GM18909 (cell line): ENCODE measurements at regions not wholly inside any gene's neighbourhood (a gene's known extent, or its start where the extent isn't known, plus 50 kb on each side); places are given as distances from the start of the nearest gene placed in this dataset.
"Not testable (repeated sequence)": the region's sequence is repeated elsewhere in the genome, so short reads cannot be mapped to it uniquely, and the experiment has no call there.

Experiments used
- ATAC-seq: cut with Tn5 transposase; IDR thresholded peaks from one replicate; pipeline ENCODE4 v1.9.1; 2021; ENCODE audit warnings: mild to moderate bottlenecking; ENCODE audit not compliant: unreplicated experiment, poor library complexity

- ATAC-seq, result no peak
These were observed 167.8 kb upstream of the GK2 start for GRCh38 chr4:79575709-79576428.

DNA sequence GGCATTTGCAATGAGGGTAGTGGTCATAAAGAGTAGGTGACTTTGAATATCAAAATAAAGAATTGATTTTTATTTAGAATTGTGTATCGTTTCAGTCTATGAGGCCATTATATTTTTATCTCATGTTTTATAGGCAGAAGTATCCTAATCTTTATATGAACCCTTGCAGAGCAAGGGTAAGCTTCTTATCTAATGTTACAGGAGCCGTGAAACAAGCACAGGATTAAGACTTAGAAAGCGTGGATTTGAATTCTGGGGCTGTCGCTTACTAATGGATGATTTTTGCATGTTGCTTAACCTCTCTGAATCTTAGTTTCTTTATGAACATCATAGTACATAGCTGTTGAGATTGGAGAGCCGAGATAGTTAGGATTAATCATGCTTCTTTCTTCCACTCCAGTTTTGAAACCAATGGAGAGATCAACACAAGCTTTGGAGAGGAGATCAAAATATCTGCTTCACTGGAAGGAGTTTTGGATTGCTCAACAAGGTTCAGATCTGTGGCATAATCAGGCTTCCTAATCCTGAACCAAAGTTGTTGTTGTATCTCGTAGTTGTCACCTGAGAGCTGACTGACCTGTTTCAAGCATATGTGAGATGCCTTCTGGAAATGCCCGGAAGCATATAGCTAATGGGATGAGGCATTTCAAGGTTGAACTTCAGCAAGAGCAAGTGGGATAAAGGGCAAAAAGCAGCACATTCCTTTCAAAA is 166.9 kb upstream of the GK2 start:
- no peak for ATAC-seq

DNA sequence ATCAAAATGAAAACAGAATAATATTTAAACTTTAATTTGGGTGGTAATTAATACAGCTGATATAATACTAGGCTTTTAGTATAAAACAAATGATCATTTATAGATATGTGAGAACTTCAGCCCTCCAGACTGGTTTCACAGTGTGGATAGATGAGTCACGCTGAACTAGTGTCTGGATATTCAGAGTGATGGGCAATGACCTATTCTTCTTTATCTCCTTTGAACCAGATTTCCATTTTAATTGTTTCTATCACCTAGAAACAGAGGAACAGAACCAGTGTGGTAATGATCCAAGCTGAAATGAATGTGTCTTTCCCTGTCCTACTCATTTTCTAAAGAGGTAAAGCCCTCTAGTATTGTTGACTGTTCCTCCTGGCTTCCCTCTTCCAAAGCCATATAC is 155.2 kb upstream of the GK2 start:
- no peak for ATAC-seq

GRCh38 chr4:79561751-79562150 is 153.7 kb upstream of the GK2 start:
- ATAC-seq, result no peak

GRCh38 chr4:79559398-79559797 is 151.4 kb upstream of the GK2 start:
- ATAC-seq, result not testable (repeated sequence)

DNA sequence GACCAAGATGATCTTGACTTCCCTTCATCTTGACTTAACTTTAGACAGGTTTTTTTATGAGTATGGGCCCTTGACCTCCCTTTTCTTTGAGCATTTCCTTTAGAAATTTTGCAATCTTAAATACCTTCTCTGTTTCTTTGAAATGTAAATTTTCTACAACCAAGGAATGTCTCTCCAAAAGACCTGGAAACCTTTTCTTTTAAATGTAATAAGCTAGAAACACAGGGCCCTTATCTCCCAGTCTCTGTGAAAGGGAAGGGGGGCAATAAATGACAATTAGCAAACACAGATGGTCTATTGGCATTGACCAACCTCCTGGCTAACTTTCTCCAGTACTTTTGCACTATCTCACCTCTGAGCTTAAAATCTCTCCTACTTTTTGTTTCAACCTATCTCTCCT is 144.3 kb upstream of the GK2 start:
- no peak for ATAC-seq

DNA sequence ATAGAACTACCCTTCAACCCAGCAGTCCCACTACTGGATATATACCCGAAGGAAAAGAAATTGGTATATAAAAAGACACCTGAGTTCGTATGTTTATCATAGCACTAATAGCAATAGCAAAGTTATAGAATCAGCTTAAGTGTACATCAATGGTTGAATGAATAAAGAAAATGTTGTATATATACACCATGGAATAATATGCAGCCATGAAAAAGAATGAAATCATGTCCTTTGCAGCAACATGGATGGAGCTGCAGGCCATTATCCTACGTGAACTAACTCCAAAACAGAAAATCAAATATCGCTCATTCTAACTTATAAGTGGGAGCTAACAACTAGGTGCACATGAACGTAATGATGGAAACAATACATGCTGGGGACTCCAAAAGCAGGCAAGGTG is 143.5 kb upstream of the GK2 start:
- no peak for ATAC-seq

DNA sequence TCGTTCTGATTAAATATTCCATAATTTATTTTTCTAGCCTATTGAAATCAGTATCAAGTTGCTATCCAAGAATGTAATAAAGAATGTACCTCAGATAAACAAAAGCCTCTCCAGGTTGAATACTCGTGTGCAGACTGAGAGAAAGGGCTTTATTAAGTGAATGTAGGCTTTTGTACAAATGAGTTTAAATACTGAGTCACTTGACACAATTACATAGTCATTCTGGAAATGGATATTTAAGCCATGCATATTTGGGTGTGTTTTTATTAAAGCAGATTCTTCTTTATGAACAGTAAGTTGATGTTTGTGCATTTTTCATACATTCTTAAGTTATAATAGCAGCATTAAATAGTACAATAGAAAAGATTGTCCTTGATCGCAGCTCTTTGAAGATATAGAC is 139.8 kb upstream of the GK2 start:
- no peak for ATAC-seq

GRCh38 chr4:79545292-79545691 is 137.3 kb upstream of the GK2 start:
- not testable (repeated sequence) for ATAC-seq

DNA sequence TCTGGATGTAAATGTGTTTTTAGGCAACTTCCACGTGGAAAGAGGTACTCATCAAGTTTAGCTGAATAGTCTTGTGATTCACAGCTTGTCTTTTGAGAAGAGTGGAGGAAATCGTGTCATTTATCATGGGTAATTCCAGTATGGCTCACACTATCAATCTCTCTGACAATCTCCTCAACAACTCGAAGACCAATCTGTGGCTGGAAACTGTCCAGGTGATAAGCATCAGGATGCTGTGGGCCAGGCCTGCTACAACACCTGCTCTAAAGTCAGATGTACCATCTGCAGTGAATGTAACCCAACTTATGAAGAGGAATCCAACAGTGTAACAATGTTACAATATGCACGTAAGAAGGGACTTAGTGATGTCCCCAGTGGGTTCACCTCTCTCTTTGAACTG is 132.1 kb upstream of the GK2 start:
- ATAC-seq, result no peak

- ATAC-seq, result no peak
These were observed 127.5 kb upstream of the GK2 start for GRCh38 chr4:79535516-79535915.

- no peak for ATAC-seq
These were observed 120.2 kb upstream of the GK2 start for GRCh38 chr4:79528241-79528706.

DNA sequence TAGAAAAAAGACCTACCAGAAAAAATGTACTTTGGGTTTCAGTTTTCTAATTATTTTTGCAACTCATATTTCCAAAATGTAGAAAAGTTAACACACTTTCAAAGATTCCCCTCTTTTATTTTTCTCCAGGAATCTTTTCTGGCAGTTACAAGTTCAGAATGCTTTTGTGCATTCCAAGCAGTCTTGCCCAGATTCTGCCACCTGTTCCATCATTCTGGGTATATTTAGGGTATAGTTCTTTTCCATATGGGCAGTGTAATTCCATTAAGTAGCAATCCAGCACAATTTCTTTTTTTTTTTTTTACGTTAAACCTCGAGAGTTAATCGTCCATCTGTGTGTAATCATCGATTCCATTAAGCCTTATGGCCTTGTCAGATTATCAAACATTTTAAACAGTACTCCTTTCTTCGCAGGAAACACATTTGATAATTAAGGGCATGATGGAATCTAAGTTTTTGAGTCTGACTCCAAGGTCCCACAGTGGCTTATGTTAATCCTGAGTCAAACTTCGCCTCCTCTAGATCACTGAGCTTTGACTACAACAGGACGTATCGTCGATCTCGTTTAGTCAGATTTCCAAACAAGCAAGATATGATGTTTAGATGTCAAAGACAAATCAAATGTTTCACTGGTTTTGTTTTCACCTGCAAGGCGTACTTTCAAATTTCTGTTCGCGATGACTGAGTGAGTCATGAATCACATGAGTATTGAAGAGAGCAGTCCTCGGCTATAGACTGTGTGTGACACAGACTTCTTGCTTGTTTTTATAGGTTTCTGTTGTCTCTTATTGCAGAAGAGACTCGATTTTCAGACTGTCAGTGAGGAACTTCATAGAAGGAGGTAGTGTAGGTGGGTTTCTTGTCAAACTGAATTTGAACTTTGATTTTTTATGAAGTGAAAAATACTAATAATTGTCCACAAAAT is 118.9 kb upstream of the GK2 start:
- ATAC-seq, result no peak

DNA sequence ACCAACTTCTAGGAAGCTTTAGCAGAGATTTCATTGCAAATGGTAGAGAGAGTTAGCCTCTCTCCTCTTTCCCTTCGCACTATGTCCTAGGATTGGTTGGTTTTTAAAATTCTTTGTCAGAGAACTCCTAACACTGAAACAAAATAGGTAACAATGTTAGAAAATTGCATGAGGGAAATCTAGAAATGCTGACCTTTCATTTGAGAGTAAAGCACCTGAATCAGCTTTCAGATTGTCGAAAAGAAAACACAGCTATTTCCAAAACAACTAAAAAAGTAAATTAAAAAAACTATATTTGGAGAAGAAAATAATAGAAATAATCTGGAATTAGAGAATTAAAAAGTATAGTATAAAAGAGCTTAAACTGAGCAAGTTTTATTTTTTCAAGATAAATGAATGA is 108.1 kb upstream of the GK2 start:
- ATAC-seq, result no peak

DNA sequence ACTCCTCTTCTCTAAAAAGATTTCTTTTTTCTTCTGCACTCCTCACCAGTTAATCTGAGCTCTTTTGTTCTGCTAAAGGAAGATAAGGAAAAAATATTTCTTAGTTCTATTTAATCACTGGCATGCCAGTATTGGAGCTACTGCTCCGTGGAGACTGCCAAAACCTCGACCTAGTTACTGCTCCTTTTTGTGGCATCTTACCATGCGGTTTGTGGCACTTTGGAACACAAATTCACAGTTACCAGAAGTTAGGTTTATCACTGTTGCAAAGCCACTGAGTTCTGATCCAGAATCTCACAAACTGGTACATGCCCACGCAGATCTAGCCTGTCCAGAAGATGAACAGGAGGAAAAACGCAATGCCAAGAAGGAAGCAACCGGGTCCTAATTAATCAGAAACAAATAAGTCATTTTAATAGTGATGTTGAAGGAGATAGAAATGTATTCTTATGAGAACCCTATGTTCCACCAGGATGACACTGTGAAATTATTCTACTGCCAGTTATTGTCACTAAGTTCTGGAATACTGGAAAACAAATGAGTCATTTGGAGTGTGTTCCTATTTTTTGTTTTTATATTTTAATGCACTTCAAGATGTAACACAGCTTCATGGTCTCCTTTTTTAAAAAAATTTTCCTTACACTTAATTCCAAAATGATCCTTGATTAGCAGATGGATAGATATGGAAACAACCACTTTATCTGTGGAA is 106.7 kb upstream of the GK2 start:
- no peak for ATAC-seq

DNA sequence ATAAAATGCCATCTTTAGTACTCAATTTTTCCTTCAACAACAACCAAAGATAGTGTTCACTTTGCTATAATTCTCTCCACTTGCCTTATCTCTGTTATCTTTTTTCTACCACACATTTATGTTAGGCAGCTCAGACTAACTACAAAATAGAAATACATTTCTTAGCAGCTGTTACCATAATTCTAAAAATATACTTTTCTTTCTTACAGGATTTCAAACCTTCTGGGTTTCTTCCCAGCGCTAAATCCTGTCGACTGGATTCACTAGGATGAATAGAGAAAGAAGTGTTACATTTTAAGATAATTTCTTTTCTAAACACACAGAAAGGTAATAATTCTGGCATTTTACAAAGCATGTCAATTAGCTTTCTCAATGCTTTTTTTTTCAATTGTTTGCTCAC is 105.5 kb upstream of the GK2 start:
- ATAC-seq, result no peak

- ATAC-seq, result no peak
These were observed 104.3 kb upstream of the GK2 start for GRCh38 chr4:79512363-79512762.

- no peak for ATAC-seq
These were observed 94.1 kb upstream of the GK2 start for GRCh38 chr4:79502081-79502480.

GRCh38 chr4:79498282-79498681 is 90.3 kb upstream of the GK2 start:
- no peak for ATAC-seq

DNA sequence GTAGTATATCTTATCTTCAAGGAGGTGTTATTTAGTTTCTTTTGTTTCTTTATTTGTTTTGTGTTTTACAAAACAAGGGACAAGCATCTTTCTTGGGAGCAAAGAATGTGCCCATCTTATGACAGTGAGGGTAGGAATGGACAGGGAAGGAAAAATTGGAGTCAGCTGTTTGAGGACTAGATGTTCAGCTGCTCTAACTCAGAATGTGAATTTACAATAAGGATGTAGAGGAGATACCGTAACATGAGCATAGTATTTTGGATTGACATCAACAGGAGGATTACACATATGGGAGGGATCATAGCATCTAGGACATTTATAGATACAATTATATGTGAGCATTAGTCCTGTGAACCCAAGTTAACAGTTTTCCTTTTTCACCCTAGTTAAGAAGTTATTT is 89.0 kb upstream of the GK2 start:
- no peak for ATAC-seq
